ENCODE measurements at regions not wholly inside any gene's neighbourhood (a gene's known extent, or its start where the extent isn't known, plus 50 kb on each side); places are given as distances from the start of the nearest gene placed in this dataset.

DNA sequence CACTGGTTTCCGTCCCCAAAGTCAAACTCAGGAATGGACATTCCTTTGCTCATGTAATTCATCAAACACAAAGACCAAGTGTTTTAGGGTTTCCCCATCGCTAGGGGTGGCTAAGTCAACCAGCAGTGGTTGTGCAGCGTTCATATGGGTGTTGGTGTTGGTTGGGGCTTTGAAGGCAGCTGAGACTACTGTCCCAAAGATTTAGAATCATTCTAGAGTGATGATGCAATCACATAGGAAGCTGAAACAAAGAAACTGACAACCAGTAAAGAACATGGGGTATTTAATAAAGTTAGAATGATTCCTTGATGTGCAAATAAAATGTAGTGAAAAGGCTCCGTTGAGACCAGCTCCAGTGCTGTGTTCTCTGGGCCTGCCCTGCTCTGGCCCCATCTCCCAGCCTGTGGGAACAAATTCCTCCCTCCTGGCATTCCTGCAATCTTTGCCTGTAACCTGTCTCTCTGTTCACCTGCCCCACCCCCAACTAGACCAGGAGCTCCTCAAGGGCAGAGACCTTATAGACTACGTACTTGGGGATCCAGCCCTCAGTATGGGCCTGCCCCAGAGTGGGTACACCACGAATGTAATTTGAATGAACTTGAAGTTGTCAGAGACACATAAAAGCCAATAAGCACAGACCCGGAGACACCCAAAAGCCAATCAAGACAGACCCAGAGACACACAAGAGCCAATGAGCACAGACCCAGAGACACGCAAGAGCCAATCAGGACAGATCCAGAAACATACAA lies 191.7 kb upstream of the TWIST2 start:
- Histone ChIP-seq H3K27ac (no peak overlapping the region), H3K4me3 (no peak overlapping the region)
- no peak for TF ChIP-seq CTCF (IDR thresholded peaks at IDR 0.05)
- peak; percentile 31 for DNase-seq (ENCODE audit: low spot score)

GRCh38 chr2:238657132-238658053 lies 190.5 kb upstream of the TWIST2 start:
- peak; percentile 60 for DNase-seq (ENCODE audit: low spot score)
- Histone ChIP-seq H3K27ac (no peak overlapping the region), H3K4me3 (no peak overlapping the region)
- TF ChIP-seq CTCF (IDR thresholded peaks at IDR 0.05): no peak

DNA sequence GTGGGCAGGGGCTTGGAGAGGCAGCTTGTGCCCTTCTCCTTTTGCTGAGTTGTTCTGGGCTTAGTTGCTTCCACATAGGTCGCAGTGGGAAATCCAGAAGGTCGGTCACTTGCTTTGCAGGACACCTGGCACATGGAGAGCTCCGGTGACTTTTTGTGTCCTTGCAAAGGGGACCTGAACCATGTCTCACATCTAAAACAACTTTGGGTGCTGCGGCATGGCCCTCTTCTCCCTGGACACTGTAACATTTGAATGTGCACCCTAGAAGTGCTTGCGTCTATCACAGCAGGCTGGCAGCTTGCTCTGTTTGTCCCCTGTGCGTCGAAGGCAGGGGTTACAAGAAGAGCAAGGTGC lies 189.9 kb upstream of the TWIST2 start:
- TF ChIP-seq CTCF (IDR thresholded peaks at IDR 0.05): no peak
- DNase-seq (ENCODE audit: low spot score): peak; percentile 40
- Histone ChIP-seq H3K27ac (no peak overlapping the region), H3K4me3 (no peak overlapping the region)

- DNase-seq (ENCODE audit: low spot score): no peak
- no peak for TF ChIP-seq CTCF (IDR thresholded peaks at IDR 0.05)
- Histone ChIP-seq H3K4me3 (no peak overlapping the region), H3K27ac (no peak overlapping the region)
Measured at GRCh38 chr2:238658820-238659219, 189.1 kb upstream of the TWIST2 start.

DNA sequence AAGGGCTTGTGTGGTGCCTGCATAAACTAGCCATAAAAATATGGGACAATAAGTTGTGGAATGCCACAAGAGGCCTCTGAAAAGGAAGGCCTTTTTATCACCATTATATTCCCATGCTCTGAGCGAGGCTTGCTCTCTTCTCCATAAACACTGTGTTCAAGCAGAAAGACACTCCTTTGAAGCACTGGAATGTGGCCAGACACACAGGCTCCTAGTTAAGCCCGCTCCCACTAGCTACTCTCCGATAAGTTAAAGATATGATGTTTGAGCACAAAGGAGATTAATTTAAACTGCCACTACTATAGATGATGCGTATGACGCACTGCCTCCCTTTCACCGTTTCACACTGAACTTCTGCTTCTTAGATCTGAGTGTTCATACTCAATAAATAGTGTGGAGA lies 188.7 kb upstream of the TWIST2 start:
- TF ChIP-seq CTCF (IDR thresholded peaks at IDR 0.05): no peak
- no peak for DNase-seq (ENCODE audit: low spot score)
- Histone ChIP-seq H3K27ac (no peak overlapping the region), H3K4me3 (no peak overlapping the region)

DNA sequence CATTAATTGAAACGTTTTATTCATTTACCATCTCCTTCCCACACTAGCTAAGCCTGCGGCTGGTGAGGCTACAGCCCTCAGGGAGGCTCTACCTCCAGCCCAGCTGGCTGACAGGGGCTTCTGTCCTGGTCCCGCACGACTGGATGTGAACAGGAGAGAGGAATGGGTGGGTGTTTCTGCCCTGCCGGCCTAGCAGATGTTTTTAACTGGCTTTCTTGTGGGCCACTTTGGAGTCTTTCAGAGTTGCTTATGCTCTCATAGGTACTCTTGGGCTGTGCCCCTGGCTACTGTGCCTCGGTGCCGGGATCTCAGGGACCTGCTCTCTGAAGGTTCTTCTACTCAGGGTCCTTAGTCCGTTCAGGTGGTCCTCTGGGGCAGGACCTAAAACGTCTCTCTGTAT lies 184.3 kb upstream of the TWIST2 start:
- DNase-seq (ENCODE audit: low spot score): peak; percentile 35
- TF ChIP-seq CTCF (IDR thresholded peaks at IDR 0.05): no peak
- H3K27ac ChIP-seq: no peak overlapping the region
- no peak overlapping the region for H3K4me3 ChIP-seq

Measured in coronary artery (tissue), 2 donors.